ENCODE measurements at regions not wholly inside any gene's neighbourhood (a gene's known extent, or its start where the extent isn't known, plus 50 kb on each side); places are given as distances from the start of the nearest gene placed in this dataset.

DNA sequence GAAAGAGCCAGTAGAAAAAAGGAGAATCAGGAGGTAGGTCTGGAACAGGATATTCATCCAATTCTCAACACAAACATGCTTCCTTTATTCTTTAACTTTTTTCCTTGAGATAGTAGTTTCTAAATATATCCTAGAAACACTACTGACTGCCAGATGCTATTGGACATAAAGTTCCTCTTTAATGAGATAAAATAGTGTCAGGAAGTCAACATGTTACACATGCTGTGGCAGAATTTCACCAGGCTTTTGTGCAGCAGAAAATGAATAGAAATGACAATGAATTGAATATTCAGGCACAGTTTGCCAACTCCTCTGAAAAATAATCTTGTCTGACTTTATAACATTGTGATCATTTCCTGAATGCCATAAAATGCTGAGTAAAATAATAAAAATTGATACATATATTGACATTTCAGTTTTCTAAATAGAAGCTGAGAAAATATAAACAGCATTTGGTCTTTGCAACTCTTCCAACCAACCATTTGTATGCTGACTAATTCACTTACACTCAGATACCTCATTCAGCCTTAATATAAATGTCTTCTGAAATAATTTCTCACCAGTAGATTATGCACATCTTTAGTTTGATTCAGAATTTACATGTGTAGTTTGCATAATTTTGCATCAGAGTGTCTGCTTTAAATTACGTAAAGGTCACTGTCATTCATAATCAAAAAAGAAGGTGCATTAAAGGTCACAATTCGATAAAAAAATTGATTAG is 486.1 kb upstream of the ADGRL2 start:
- no peak for DNase-seq (ENCODE audit: extremely low spot score, unreplicated experiment)
- H3K27ac Mint-ChIP-seq (ENCODE audit: unreplicated experiment), result no peak overlapping the region
- TF ChIP-seq, protein P1, sequence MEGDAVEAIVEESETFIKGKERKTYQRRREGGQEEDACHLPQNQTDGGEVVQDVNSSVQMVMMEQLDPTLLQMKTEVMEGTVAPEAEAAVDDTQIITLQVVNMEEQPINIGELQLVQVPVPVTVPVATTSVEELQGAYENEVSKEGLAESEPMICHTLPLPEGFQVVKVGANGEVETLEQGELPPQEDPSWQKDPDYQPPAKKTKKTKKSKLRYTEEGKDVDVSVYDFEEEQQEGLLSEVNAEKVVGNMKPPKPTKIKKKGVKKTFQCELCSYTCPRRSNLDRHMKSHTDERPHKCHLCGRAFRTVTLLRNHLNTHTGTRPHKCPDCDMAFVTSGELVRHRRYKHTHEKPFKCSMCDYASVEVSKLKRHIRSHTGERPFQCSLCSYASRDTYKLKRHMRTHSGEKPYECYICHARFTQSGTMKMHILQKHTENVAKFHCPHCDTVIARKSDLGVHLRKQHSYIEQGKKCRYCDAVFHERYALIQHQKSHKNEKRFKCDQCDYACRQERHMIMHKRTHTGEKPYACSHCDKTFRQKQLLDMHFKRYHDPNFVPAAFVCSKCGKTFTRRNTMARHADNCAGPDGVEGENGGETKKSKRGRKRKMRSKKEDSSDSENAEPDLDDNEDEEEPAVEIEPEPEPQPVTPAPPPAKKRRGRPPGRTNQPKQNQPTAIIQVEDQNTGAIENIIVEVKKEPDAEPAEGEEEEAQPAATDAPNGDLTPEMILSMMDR (IDR thresholded peaks at IDR 0.05), result no peak
- H3K27me3 Mint-ChIP-seq (ENCODE audit: unreplicated experiment), result no peaks in the 10 kb centered on the region
- H3K36me3 Mint-ChIP-seq (ENCODE audit: unreplicated experiment), result peaks cover 3% of the 10 kb centered on the region
- no peaks in the 10 kb centered on the region for H3K4me1 Mint-ChIP-seq (ENCODE audit: unreplicated experiment)
- H3K4me3 Mint-ChIP-seq (ENCODE audit: unreplicated experiment), result no peak overlapping the region
- H3K9me3 Mint-ChIP-seq (ENCODE audit: unreplicated experiment), result no peaks in the 10 kb centered on the region

GRCh38 chr1:81313289-81313688 is 487.4 kb upstream of the ADGRL2 start:
- H3K36me3 Mint-ChIP-seq (ENCODE audit: unreplicated experiment), result peaks cover 3% of the 10 kb centered on the region
- no peaks in the 10 kb centered on the region for H3K9me3 Mint-ChIP-seq (ENCODE audit: unreplicated experiment)
- no peaks in the 10 kb centered on the region for H3K4me1 Mint-ChIP-seq (ENCODE audit: unreplicated experiment)
- TF ChIP-seq, protein P1 (IDR thresholded peaks at IDR 0.05), result no peak
- H3K27ac Mint-ChIP-seq (ENCODE audit: unreplicated experiment), result no peak overlapping the region
- no peak for DNase-seq (ENCODE audit: extremely low spot score, unreplicated experiment)
- no peaks in the 10 kb centered on the region for H3K27me3 Mint-ChIP-seq (ENCODE audit: unreplicated experiment)
- no peak overlapping the region for H3K4me3 Mint-ChIP-seq (ENCODE audit: unreplicated experiment)

GRCh38 chr1:81312272-81312754 is 488.4 kb upstream of the ADGRL2 start:
- Mint-ChIP-seq H3K36me3 (ENCODE audit: unreplicated experiment) (peaks cover 3% of the 10 kb centered on the region), H3K27me3 (ENCODE audit: unreplicated experiment) (no peaks in the 10 kb centered on the region), H3K9me3 (ENCODE audit: unreplicated experiment) (no peaks in the 10 kb centered on the region), H3K4me1 (ENCODE audit: unreplicated experiment) (no peaks in the 10 kb centered on the region), H3K27ac (ENCODE audit: unreplicated experiment) (no peak overlapping the region), H3K4me3 (ENCODE audit: unreplicated experiment) (no peak overlapping the region)
- TF ChIP-seq, protein P1 (IDR thresholded peaks at IDR 0.05), result no peak
- DNase-seq (ENCODE audit: extremely low spot score, unreplicated experiment), result no peak

- H3K9me3 Mint-ChIP-seq (ENCODE audit: unreplicated experiment), result no peaks in the 10 kb centered on the region
- TF ChIP-seq, protein P1 (IDR thresholded peaks at IDR 0.05), result no peak
- H3K27ac Mint-ChIP-seq (ENCODE audit: unreplicated experiment), result no peak overlapping the region
- no peaks in the 10 kb centered on the region for H3K27me3 Mint-ChIP-seq (ENCODE audit: unreplicated experiment)
- no peak overlapping the region for H3K4me3 Mint-ChIP-seq (ENCODE audit: unreplicated experiment)
- DNase-seq (ENCODE audit: extremely low spot score, unreplicated experiment), result no peak
- H3K4me1 Mint-ChIP-seq (ENCODE audit: unreplicated experiment), result no peaks in the 10 kb centered on the region
- peaks cover 3% of the 10 kb centered on the region for H3K36me3 Mint-ChIP-seq (ENCODE audit: unreplicated experiment)
Measured at GRCh38 chr1:81310250-81310649, 490.5 kb upstream of the ADGRL2 start.

- Mint-ChIP-seq H3K27me3 (ENCODE audit: unreplicated experiment) (no peaks in the 10 kb centered on the region), H3K36me3 (ENCODE audit: unreplicated experiment) (peaks cover 3% of the 10 kb centered on the region), H3K4me1 (ENCODE audit: unreplicated experiment) (peaks cover 17% of the 10 kb centered on the region), H3K4me3 (ENCODE audit: unreplicated experiment) (no peak overlapping the region), H3K9me3 (ENCODE audit: unreplicated experiment) (no peaks in the 10 kb centered on the region), H3K27ac (ENCODE audit: unreplicated experiment) (no peak overlapping the region)
- TF ChIP-seq, protein P1 (IDR thresholded peaks at IDR 0.05), result no peak
- no peak for DNase-seq (ENCODE audit: extremely low spot score, unreplicated experiment)
Measured at GRCh38 chr1:81308191-81308590, 492.5 kb upstream of the ADGRL2 start.
